ENCODE measurements at regions not wholly inside any gene's neighbourhood (a gene's known extent, or its start where the extent isn't known, plus 50 kb on each side); places are given as distances from the start of the nearest gene placed in this dataset.
"Not testable (repeated sequence)": the region's sequence is repeated elsewhere in the genome, so short reads cannot be mapped to it uniquely, and the experiment has no call there.

- no peak for DNase-seq (ENCODE audit: low read depth in 2 of 3, low spot score in 2 of 3)
Observed at GRCh38 chr6:85995339-85996033, 352.8 kb upstream of the SYNCRIP start.

GRCh38 chr6:85986681-85987080, 344.0 kb upstream of the SYNCRIP start:
- no peak for DNase-seq (ENCODE audit: low read depth in 2 of 3, low spot score in 2 of 3)

- no peak for DNase-seq (ENCODE audit: low read depth in 2 of 3, low spot score in 2 of 3)
Observed at GRCh38 chr6:85983032-85983659, 340.5 kb upstream of the SYNCRIP start.

GRCh38 chr6:85977661-85978060, 335.0 kb upstream of the SYNCRIP start:
- no peak for DNase-seq (ENCODE audit: low read depth in 2 of 3, low spot score in 2 of 3)

GRCh38 chr6:85975957-85976356, 333.3 kb upstream of the SYNCRIP start:
- no peak for DNase-seq (ENCODE audit: low read depth in 2 of 3, low spot score in 2 of 3)

GRCh38 chr6:85971238-85971637, 328.6 kb upstream of the SYNCRIP start:
- no peak for DNase-seq (ENCODE audit: low read depth in 2 of 3, low spot score in 2 of 3)

- no peak for DNase-seq (ENCODE audit: low read depth in 2 of 3, low spot score in 2 of 3)
Observed at GRCh38 chr6:85966828-85967227, 324.1 kb upstream of the SYNCRIP start.

- no peak for DNase-seq (ENCODE audit: low read depth in 2 of 3, low spot score in 2 of 3)
Observed at GRCh38 chr6:85961746-85962145, 319.1 kb upstream of the SYNCRIP start.

- DNase-seq (ENCODE audit: low read depth in 2 of 3, low spot score in 2 of 3) = no peak
Observed at GRCh38 chr6:85961125-85961524, 318.4 kb upstream of the SYNCRIP start.

GRCh38 chr6:85948481-85948880, 305.8 kb upstream of the SYNCRIP start:
- no peak for DNase-seq (ENCODE audit: low read depth in 2 of 3, low spot score in 2 of 3)

GRCh38 chr6:85945459-85946185, 302.9 kb upstream of the SYNCRIP start:
- no peak for DNase-seq (ENCODE audit: low read depth in 2 of 3, low spot score in 2 of 3)

GRCh38 chr6:85944776-85945175, 302.1 kb upstream of the SYNCRIP start:
- DNase-seq (ENCODE audit: low read depth in 2 of 3, low spot score in 2 of 3) = no peak

GRCh38 chr6:85942844-85943243, 300.2 kb upstream of the SYNCRIP start:
- DNase-seq (ENCODE audit: low read depth in 2 of 3, low spot score in 2 of 3) = no peak

- DNase-seq (ENCODE audit: low read depth in 2 of 3, low spot score in 2 of 3) = no peak
Observed at GRCh38 chr6:85936916-85937315, 294.2 kb upstream of the SYNCRIP start.

GRCh38 chr6:85923013-85923430, 280.3 kb upstream of the SYNCRIP start:
- peak in 2 of 3 donors; percentile 9 to 42 for DNase-seq (ENCODE audit: low read depth in 2 of 3, low spot score in 2 of 3)

- DNase-seq (ENCODE audit: low read depth in 2 of 3, low spot score in 2 of 3) = no peak
Observed at GRCh38 chr6:85920782-85921181, 278.1 kb upstream of the SYNCRIP start.

- DNase-seq (ENCODE audit: low read depth in 2 of 3, low spot score in 2 of 3) = no peak
Observed at GRCh38 chr6:85917522-85917921, 274.8 kb upstream of the SYNCRIP start.

GRCh38 chr6:85913001-85913400, 270.3 kb upstream of the SYNCRIP start:
- DNase-seq (ENCODE audit: low read depth in 2 of 3, low spot score in 2 of 3) = no peak

GRCh38 chr6:85912582-85912981, 269.9 kb upstream of the SYNCRIP start:
- DNase-seq (ENCODE audit: low read depth in 2 of 3, low spot score in 2 of 3) = no peak

- DNase-seq (ENCODE audit: low read depth in 2 of 3, low spot score in 2 of 3) = no peak
Observed at GRCh38 chr6:85911067-85911466, 268.4 kb upstream of the SYNCRIP start.

- not testable (repeated sequence) for DNase-seq (ENCODE audit: low read depth in 2 of 3, low spot score in 2 of 3)
Observed at GRCh38 chr6:85908120-85908519, 265.4 kb upstream of the SYNCRIP start.

GRCh38 chr6:85892346-85892745, 249.7 kb upstream of the SYNCRIP start:
- no peak for DNase-seq (ENCODE audit: low read depth in 2 of 3, low spot score in 2 of 3)
